CD4-positive, alpha-beta T cell treated with Interleukin-2 at 100 ng/mL for 4 hours (primary cell): ENCODE measurements at regions not wholly inside any gene's neighbourhood (a gene's known extent, or its start where the extent isn't known, plus 50 kb on each side); places are given as distances from the start of the nearest gene placed in this dataset.
"Not testable (repeated sequence)": the region's sequence is repeated elsewhere in the genome, so short reads cannot be mapped to it uniquely, and the experiment has no call there.

Experiments
- DNase-seq: peaks from one replicate; pipeline ENCODE4 v3.0.0-alpha.2; 2020; ENCODE audit warnings: low spot score

DNA sequence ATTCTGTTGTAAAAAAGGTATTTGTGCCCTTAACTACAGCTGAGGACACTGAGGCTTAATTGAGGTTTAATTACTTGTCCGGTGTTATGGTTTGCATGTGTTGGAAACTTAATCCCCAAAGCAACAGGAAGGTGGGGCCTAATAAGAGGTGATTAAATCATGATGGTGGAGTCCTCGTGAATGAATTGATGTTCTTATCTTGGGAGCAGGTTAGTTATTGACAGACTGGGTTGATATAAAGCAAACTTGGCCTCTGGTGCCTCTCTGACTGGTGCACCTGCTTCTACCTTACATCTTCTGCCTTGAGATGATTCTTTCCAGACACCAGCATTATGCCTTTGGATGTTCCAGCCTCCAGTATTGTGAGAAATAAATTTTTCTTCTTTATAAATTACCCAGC, 306.5 kb upstream of the HS3ST5 start:
- no peak for DNase-seq

GRCh38 chr6:114648847-114649246, 306.0 kb upstream of the HS3ST5 start:
- DNase-seq, result no peak

GRCh38 chr6:114638341-114638740, 295.5 kb upstream of the HS3ST5 start:
- no peak for DNase-seq

DNA sequence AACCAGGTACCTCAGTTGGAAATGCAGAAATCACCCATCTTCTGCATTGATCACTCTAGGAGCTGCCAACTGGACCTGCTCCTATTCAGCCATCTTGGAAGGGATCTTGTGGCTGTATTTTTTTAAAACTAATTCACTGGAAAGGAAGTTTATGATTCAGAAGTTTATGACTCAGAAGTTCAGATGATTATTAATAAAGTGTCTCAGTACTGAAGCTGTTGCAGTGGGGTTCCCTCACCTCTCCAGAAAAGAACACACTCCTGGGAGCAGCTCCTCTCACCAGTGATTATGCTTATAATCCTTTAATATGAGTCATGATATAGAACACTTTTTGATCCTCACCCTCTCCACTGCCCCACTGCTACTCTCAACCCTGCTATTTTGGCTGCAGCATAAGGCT, 291.2 kb upstream of the HS3ST5 start:
- no peak for DNase-seq

DNA sequence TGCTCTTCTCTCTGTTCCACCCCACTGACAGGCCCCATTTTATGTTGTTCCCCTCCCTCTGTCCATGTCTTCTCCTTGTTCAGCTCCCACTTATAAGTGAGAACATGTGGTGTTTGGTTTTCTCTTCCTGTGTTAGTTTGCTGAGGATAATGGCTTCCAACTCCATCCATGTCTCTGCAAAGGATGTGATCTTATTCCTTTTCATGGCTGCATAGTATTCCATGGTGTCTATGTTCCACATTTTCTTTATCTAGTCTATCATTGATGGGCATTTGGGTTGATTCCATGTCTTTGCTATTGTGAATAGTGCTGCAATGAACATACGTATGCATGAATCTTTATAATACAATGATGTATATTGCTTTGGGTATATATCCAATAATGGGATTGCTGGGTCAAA, 283.4 kb upstream of the HS3ST5 start:
- DNase-seq, result not testable (repeated sequence)

- DNase-seq, result no peak
These were observed 276.9 kb upstream of the HS3ST5 start for GRCh38 chr6:114619621-114620200.

DNA sequence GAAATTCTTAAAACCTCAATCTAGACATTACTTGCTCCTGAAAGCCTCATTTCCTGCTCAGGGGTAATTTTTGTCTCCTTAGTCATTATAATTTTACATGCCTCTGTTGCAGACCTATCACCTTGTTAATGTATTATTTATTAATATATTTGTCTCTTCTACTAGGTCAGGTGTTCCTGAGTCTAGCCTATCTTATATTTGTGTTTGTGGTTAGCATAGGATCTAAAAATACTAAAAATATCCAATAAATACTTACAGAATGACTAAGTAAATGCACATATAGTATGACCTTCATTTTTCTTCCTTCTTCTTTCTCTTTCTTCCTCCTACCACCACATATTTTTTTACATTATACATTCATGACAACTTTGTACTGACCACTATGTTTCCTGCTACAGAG, 268.9 kb upstream of the HS3ST5 start:
- DNase-seq, result no peak

GRCh38 chr6:114608091-114608490, 265.3 kb upstream of the HS3ST5 start:
- DNase-seq, result no peak

GRCh38 chr6:114605656-114606055, 262.8 kb upstream of the HS3ST5 start:
- DNase-seq, result no peak

DNA sequence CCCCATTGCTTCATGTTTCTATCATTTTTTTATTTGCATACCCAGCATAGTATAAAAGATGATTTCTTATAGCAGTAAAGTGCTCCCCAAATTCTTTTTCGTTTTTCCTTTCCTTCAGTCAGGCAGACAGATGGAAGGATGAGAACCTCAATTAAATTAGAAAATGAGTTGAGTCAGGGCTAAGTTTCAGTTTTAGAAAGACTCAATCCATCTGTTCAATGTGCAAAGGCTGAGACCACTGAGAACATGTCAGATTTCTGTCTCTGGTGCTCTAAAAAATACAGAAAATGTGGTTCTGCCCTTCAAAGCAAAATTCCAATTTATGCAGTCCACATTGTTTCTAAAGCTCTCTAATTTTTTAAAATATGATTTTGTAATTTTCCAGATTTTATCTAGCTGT, 257.6 kb upstream of the HS3ST5 start:
- no peak for DNase-seq

DNA sequence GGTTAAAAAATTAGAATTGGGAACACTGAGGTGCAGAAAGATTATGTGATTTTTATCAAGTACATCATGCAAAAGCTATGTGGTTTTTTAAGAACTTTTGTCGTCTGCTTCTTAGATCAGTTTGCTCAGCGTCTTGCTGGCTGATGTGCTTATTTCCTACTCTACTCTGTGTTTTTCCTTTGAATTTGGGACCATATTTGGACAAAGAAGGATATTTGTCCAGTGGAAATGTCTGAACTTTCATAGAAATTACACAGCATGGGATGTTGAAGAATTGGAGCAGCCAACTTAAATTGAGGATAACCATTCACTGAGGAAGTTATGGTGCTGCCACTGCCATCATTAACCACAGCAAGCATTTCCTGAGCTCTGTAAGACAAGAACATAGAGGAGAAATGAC, 252.8 kb upstream of the HS3ST5 start:
- no peak for DNase-seq

DNA sequence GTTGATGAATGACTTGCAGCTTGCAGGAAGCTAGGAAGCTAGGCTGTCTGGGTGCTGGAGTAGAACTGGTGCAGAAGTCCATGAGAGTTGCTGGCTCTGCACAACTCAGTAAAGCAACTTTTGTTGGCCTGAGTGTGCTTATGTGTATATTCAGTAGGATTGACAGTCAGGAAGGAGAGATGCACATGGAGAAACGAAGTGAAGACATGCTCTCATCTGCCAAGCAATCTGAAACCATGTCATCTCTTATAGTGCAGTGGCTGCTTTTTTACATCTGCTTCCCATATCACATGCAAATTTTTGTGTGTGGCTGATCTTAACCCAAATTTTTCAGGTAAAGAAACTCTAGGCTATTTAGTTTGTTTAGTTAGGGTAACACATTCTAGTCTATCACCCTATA, 252.4 kb upstream of the HS3ST5 start:
- DNase-seq, result no peak

GRCh38 chr6:114592506-114592905, 249.7 kb upstream of the HS3ST5 start:
- DNase-seq, result no peak

DNA sequence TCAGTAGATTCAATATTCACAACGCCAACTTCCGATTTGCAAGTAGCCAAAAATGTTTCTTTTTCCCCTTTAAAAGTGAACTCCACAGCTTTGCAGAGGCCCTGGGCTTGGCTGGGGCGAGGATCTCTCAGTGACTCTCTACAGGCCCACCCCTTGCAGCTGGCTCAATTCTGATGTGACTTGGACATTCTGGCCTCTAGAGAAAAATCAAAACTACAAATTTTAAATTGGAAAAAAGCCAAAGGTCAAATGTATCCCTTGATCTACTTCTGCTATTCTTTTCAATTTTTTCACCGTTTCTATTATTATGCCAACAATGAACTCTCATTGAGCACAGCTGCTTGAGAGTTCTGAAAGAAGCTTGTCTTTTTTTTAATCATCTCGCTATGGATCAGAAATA, 245.9 kb upstream of the HS3ST5 start:
- no peak for DNase-seq

DNA sequence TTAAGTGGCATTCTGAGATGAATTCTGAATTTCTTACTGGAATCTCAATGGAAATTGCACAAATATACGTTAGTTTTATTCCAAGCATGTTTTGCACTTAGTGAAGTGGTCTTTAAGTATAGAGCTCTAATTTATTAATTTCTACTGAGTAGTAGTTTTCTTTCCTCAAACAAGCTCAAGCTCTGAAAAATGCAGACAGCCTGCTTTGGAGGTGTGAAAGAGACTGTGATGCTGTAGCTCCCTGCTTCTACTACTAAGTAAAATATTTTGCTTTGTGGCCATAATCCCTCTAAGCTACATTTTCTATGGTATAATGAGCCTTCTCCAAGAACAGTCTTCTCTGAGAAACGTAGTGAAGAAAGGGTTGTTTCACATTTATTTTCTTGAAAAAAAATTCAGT, 243.5 kb upstream of the HS3ST5 start:
- no peak for DNase-seq

DNA sequence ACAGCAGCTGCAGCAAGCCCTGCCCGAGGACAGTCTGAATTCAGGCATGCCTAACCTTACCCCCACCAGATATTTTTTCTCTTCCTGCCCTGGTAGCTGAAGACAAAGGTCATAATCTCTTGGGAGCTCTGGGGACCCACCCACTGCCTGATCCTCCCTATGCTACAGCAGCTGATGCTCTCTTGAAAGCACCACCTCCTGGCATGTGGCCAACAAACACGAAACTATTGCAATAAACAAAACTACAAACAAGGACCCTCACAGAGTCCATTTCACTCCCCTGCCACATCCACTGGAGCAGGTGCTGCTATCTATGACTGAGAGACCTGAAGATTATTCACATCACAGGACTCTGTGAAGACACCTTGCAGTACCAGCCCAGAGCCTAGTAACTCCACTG, 238.5 kb upstream of the HS3ST5 start:
- no peak for DNase-seq

DNA sequence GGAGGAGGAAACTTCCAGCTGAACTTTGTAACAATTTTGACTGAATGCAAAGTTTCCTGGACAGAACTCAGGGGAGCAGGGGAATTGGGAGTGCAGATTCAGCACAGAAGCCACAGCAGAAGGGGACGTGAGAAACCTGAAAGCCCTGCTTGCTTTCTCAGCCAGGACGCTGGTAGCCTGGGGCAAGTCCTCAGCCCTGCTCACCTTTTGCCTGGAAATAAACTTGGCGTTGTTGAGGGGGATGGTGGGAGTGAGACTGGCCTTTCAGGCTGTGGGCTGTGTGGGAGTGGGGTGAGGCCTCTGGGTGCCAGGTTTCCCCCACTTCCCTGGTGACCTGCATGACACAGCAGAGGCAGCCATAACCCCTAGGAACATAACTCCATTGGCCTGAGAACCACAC, 238.1 kb upstream of the HS3ST5 start:
- no peak for DNase-seq

GRCh38 chr6:114579486-114579885, 236.7 kb upstream of the HS3ST5 start:
- no peak for DNase-seq

GRCh38 chr6:114577109-114577508, 234.3 kb upstream of the HS3ST5 start:
- no peak for DNase-seq

- DNase-seq, result no peak
These were observed 233.5 kb upstream of the HS3ST5 start for GRCh38 chr6:114576330-114576729.

GRCh38 chr6:114569669-114570068, 226.8 kb upstream of the HS3ST5 start:
- DNase-seq, result no peak

- DNase-seq, result no peak
These were observed 221.6 kb upstream of the HS3ST5 start for GRCh38 chr6:114564302-114564933.

GRCh38 chr6:114559419-114559818, 216.6 kb upstream of the HS3ST5 start:
- DNase-seq, result no peak

- no peak for DNase-seq
These were observed 215.3 kb upstream of the HS3ST5 start for GRCh38 chr6:114558153-114558552.
